ENCODE measurements at regions not wholly inside any gene's neighbourhood (a gene's known extent, or its start where the extent isn't known, plus 50 kb on each side); places are given as distances from the start of the nearest gene placed in this dataset.
"Not testable (repeated sequence)": the region's sequence is repeated elsewhere in the genome, so short reads cannot be mapped to it uniquely, and the experiment has no call there.

DNA sequence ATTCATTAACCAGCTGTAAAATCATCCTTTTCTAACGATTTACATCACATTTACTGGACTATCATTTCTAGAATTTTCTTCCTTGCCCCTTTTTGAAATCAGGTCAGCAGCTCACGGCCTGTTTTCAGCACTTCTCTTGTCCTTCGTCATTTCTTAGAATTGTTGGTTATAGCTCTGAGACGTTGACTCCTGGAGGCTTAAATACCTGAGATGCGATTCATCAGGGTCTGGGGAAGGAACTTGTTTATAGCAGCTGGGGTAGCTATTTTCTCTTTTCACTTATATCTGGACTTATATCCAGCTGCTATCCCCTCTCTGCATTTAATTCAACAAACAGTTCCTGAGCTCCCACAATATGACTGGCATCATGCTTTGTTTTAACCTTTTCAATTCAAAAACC is 338.7 kb upstream of the TNRC6C start:
- H3K4me3 ChIP-seq: no peak overlapping the region
- DNase-seq (no peak), ATAC-seq (no peak), FAIRE-seq (no peak)
- H3K4me1 ChIP-seq: no peaks in the 10 kb centered on the region
- intact Hi-C loops (cut with DNase I): no loop called here
- no peak overlapping the region for H3K27ac ChIP-seq
- WGBS, 2 donors: 65 to 71% methylated on average over 5 of the region's 5 CpGs
- TF ChIP-seq, protein P1, sequence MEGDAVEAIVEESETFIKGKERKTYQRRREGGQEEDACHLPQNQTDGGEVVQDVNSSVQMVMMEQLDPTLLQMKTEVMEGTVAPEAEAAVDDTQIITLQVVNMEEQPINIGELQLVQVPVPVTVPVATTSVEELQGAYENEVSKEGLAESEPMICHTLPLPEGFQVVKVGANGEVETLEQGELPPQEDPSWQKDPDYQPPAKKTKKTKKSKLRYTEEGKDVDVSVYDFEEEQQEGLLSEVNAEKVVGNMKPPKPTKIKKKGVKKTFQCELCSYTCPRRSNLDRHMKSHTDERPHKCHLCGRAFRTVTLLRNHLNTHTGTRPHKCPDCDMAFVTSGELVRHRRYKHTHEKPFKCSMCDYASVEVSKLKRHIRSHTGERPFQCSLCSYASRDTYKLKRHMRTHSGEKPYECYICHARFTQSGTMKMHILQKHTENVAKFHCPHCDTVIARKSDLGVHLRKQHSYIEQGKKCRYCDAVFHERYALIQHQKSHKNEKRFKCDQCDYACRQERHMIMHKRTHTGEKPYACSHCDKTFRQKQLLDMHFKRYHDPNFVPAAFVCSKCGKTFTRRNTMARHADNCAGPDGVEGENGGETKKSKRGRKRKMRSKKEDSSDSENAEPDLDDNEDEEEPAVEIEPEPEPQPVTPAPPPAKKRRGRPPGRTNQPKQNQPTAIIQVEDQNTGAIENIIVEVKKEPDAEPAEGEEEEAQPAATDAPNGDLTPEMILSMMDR (IDR thresholded peaks at IDR 0.05): no peak
- no peaks in the 10 kb centered on the region for H3K36me3 ChIP-seq
- H3K9me3 ChIP-seq: no peaks in the 10 kb centered on the region
- no peaks in the 10 kb centered on the region for H3K27me3 ChIP-seq

DNA sequence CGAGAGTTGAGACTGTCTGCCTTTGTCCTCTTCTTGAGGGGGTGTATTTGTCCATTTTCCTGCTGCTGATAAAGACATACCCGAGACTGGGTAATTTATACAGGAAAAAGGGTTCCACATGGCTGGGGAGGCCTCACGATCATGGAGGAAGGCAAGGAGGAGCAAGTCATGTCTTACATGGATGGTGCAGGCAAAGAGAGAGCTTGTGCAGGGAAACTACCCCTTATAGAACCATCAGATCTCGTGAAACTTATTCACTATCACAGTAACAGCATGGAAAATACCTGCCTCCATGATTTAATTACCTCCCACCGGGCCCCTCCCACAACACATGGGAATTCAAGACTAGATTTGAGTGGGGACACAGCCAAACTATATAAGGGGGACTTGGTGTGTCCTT is 338.2 kb upstream of the TNRC6C start:
- FAIRE-seq (no peak), DNase-seq (no peak), ATAC-seq (no peak)
- no peak overlapping the region for H3K27ac ChIP-seq
- WGBS, 2 donors: 51 to 60% methylated on average over 5 of the region's 5 CpGs
- intact Hi-C loops (cut with DNase I): no loop called here
- no peaks in the 10 kb centered on the region for H3K27me3 ChIP-seq
- TF ChIP-seq, protein P1 (IDR thresholded peaks at IDR 0.05): no peak
- no peaks in the 10 kb centered on the region for H3K9me3 ChIP-seq
- H3K36me3 ChIP-seq: no peaks in the 10 kb centered on the region
- no peaks in the 10 kb centered on the region for H3K4me1 ChIP-seq
- no peak overlapping the region for H3K4me3 ChIP-seq

DNA sequence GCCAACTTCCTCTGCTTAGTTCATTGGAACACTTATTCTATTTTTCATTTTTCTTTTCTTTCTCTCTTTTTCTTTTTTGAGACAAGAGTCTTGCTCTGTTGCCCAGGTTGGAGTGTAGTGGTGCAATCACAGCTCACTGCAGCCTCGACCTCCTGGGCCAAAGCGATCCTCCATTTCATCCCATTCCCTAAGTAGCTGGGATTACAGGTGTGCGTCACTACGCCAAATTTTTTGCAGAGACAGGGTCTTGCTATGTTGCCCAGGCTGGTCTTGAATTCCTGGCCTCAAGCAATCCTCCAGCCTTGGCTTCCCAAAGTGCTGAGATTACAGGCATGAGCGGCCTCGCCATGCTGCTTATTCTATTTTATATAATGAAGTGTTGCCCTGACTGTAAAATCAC is 336.4 kb upstream of the TNRC6C start:
- H3K27ac ChIP-seq; H3K4me3 ChIP-seq; intact Hi-C loops (cut with DNase I); FAIRE-seq; ATAC-seq; H3K4me1 ChIP-seq; H3K9me3 ChIP-seq; DNase-seq; H3K27me3 ChIP-seq; H3K36me3 ChIP-seq: not testable (repeated sequence)
- 84 to 91% methylated on average over 6 of the region's 6 CpGs for WGBS, 2 donors

DNA sequence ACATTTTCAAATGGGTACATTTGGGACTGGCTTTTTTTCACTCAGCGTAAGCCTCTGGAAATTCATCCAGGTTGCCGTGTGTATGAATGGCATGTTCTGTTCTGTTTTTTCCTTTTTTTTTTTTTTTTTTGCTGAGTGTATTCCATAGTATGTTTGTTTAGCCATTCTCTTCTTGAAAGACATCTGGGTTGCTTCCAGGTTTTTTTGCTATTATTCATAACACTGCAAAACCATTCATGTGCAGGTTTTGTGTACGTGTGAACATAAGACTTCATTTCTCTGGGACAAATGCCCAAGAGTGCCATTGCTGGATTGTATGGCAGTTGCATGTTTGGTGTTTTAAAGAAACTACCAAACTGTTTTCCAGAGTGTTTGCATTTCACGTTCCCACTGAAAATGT is 335.9 kb upstream of the TNRC6C start:
- FAIRE-seq (no peak), DNase-seq (no peak), ATAC-seq (no peak)
- no peaks in the 10 kb centered on the region for H3K36me3 ChIP-seq
- no peaks in the 10 kb centered on the region for H3K9me3 ChIP-seq
- 43 to 59% methylated on average over 4 of the region's 4 CpGs for WGBS, 2 donors
- TF ChIP-seq, protein P1 (IDR thresholded peaks at IDR 0.05): no peak
- H3K27ac ChIP-seq: no peak overlapping the region
- H3K4me3 ChIP-seq: no peak overlapping the region
- no peaks in the 10 kb centered on the region for H3K27me3 ChIP-seq
- no peaks in the 10 kb centered on the region for H3K4me1 ChIP-seq
- intact Hi-C loops (cut with DNase I): no loop called here

DNA sequence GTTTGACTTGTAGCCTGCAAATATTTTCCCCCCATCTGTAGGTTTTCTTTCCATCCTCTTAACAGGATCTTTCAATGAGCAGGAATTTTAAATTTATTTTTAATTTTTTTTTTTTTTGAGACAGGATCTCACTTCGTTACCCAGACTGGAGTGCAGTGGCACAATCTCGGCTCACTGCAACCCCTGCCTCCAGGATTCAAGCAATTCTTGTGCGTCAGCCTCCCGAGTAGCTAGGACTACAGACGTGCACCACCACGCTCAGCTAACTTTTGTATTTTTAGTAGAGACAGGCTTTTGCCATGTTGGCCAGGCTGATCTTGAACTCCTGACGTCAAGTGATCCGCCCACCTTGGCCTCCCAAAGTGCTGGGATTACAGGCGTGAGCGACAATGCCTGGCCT is 335.2 kb upstream of the TNRC6C start:
- H3K27ac ChIP-seq; intact Hi-C loops (cut with DNase I); ATAC-seq; FAIRE-seq; H3K27me3 ChIP-seq; DNase-seq; H3K4me3 ChIP-seq; H3K36me3 ChIP-seq; H3K4me1 ChIP-seq; H3K9me3 ChIP-seq: not testable (repeated sequence)
- WGBS, 2 donors: 82 to 86% methylated on average over 10 of the region's 10 CpGs

DNA sequence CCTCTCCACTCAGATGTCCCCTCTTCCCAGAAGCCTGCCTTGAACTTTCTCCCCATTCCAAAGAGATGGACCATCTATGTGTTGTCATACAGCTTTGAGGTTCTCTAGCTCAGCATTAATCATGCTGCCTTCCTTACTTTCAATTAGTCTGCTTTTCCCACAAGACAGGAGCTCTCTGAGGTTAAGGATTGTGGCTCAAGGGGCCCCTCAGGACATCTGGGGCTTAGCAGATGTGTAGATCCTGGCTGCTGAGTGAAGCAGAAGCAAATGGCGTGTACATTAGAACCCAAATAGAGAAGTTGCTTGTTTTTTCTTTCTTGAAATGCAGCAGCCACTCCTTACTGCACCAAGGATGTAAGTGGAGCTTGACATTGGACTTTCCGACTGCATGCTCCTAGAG is 330.5 kb upstream of the TNRC6C start:
- WGBS, 2 donors: 71 to 82% methylated on average over 2 of the region's 2 CpGs
- no peak overlapping the region for H3K4me3 ChIP-seq
- FAIRE-seq: no peak
- intact Hi-C loops (cut with DNase I): no loop called here
- H3K4me1 ChIP-seq: no peaks in the 10 kb centered on the region
- TF ChIP-seq, protein P1 (IDR thresholded peaks at IDR 0.05): no peak
- H3K9me3 ChIP-seq: no peaks in the 10 kb centered on the region
- no peak for ATAC-seq
- no peaks in the 10 kb centered on the region for H3K36me3 ChIP-seq
- H3K27ac ChIP-seq: no peak overlapping the region
- no peak for DNase-seq
- no peaks in the 10 kb centered on the region for H3K27me3 ChIP-seq

DNA sequence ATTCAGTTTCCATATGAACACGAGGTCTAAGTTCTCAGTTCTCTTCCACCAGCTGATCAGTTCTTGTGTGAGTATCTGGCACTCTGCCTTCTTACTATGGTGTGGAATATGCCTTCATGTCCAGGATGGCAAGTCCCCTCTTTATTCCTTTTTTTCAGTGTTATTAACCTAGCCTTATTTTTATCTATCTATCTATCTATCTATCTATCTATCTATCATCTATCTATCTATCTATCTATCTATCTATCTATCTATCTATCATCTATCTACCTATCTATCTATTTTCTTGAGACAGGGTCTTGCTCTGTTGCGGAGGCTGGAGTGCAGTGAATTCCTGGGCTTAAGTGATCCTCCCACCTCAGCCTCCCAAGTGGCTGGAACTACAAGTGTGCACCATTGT is 329.2 kb upstream of the TNRC6C start:
- H3K27ac ChIP-seq; intact Hi-C loops (cut with DNase I); FAIRE-seq; DNase-seq; ATAC-seq; H3K4me3 ChIP-seq; H3K9me3 ChIP-seq; H3K27me3 ChIP-seq; H3K4me1 ChIP-seq; H3K36me3 ChIP-seq: not testable (repeated sequence)
- 62 to 71% methylated on average over 2 of the region's 2 CpGs for WGBS, 2 donors

All from pancreas (tissue), 10 donors.